ENCODE measurements at regions not wholly inside any gene's neighbourhood (a gene's known extent, or its start where the extent isn't known, plus 50 kb on each side); places are given as distances from the start of the nearest gene placed in this dataset.

DNA sequence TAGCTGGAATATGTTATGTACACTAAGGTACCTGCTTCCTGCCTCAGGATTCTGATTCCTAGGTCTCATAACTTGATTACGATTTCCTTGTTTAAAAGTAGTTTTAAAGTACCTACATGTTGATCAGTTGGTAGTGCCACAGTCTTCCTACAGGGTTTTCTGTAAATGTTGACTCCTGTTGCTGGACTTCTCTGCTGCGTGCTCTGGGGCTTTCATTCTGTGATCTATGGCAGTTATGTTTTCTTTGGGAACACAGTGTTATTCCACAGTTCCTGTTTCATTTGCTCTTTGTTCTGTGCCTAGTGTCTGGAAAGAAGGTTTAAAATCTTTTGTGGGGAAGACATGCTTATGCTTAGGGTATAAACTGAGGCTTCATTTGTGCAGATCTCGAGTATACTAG lies 343.5 kb downstream of the PLK2 start:
- BruUV-seq (replicated peaks) = no TSS peak
- DNase-seq = no peak
- H3K9me3 ChIP-seq = no peaks in the 10 kb centered on the region
- peaks cover 11% of the 10 kb centered on the region for H3K4me1 ChIP-seq
- no peaks in the 10 kb centered on the region for H3K36me3 ChIP-seq (ENCODE audit: control insufficient read depth, insufficient read depth, low read length)
- H3K4me3 ChIP-seq (ENCODE audit: low read depth, low read length) = no peak overlapping the region
- POLR2A ChIA-PET = no interaction called here
- Mint-ChIP-seq H3K36me3 (ENCODE audit: insufficient read depth, unreplicated experiment) (no peaks in the 10 kb centered on the region), H3K27ac (ENCODE audit: unreplicated experiment) (no peak overlapping the region), H3K4me3 (ENCODE audit: unreplicated experiment) (no peak overlapping the region), H3K9me3 (ENCODE audit: unreplicated experiment) (peaks cover 6% of the 10 kb centered on the region), H3K27me3 (ENCODE audit: insufficient read depth, unreplicated experiment) (no peaks in the 10 kb centered on the region), H3K4me1 (ENCODE audit: low read depth, unreplicated experiment) (peaks cover 13% of the 10 kb centered on the region)
- intact Hi-C loops (cut with micrococcal nuclease; ENCODE audit: unreplicated experiment) = no loop called here
- TF ChIP-seq, protein P1, sequence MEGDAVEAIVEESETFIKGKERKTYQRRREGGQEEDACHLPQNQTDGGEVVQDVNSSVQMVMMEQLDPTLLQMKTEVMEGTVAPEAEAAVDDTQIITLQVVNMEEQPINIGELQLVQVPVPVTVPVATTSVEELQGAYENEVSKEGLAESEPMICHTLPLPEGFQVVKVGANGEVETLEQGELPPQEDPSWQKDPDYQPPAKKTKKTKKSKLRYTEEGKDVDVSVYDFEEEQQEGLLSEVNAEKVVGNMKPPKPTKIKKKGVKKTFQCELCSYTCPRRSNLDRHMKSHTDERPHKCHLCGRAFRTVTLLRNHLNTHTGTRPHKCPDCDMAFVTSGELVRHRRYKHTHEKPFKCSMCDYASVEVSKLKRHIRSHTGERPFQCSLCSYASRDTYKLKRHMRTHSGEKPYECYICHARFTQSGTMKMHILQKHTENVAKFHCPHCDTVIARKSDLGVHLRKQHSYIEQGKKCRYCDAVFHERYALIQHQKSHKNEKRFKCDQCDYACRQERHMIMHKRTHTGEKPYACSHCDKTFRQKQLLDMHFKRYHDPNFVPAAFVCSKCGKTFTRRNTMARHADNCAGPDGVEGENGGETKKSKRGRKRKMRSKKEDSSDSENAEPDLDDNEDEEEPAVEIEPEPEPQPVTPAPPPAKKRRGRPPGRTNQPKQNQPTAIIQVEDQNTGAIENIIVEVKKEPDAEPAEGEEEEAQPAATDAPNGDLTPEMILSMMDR (IDR thresholded peaks at IDR 0.05; ENCODE audit: insufficient read depth in 1 of 2, low read depth in 1 of 2, low read length in 1 of 2, severe bottlenecking in 1 of 2, unreplicated experiment in 1 of 2) = no peak
- H3K27me3 ChIP-seq (replicated peaks; ENCODE audit: control insufficient read depth, insufficient read depth, low read length) = no peaks in the 10 kb centered on the region
- CTCF ChIA-PET = no interaction called here

DNA sequence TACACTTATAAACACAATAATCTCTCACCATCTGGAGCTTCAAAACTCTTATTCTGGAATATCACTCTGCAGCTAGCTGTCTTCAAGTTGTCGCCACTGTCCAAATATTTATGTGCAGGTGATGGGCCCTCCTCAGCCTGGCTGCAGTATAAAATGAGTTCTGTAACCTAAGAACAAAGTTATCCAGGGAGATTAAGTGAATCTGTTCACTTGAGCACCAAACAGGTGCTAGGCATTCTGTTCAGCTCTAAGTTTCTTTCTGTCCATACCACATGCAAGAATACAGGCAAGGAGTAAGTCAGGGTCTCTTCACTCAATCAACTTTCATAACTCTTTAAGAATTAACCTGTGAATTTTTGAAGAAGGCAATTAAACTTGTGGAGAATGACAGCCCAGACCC lies 344.1 kb downstream of the PLK2 start:
- H3K27ac Mint-ChIP-seq (ENCODE audit: unreplicated experiment) = no peak overlapping the region
- ChIA-PET POLR2A (no interaction called here), CTCF (no interaction called here)
- H3K36me3 Mint-ChIP-seq (ENCODE audit: insufficient read depth, unreplicated experiment) = no peaks in the 10 kb centered on the region
- H3K9me3 Mint-ChIP-seq (ENCODE audit: unreplicated experiment) = peaks cover 6% of the 10 kb centered on the region
- intact Hi-C loops (cut with micrococcal nuclease; ENCODE audit: unreplicated experiment) = no loop called here
- TF ChIP-seq, protein P1 (IDR thresholded peaks at IDR 0.05; ENCODE audit: insufficient read depth in 1 of 2, low read depth in 1 of 2, low read length in 1 of 2, severe bottlenecking in 1 of 2, unreplicated experiment in 1 of 2) = no peak
- no peaks in the 10 kb centered on the region for H3K27me3 Mint-ChIP-seq (ENCODE audit: insufficient read depth, unreplicated experiment)
- peaks cover 13% of the 10 kb centered on the region for H3K4me1 Mint-ChIP-seq (ENCODE audit: low read depth, unreplicated experiment)
- Histone ChIP-seq H3K4me3 (ENCODE audit: low read depth, low read length) (no peak overlapping the region), H3K27me3 (replicated peaks; ENCODE audit: control insufficient read depth, insufficient read depth, low read length) (no peaks in the 10 kb centered on the region), H3K36me3 (ENCODE audit: control insufficient read depth, insufficient read depth, low read length) (no peaks in the 10 kb centered on the region), H3K4me1 (peaks cover 11% of the 10 kb centered on the region), H3K9me3 (no peaks in the 10 kb centered on the region)
- H3K4me3 Mint-ChIP-seq (ENCODE audit: unreplicated experiment) = no peak overlapping the region
- BruUV-seq (replicated peaks) = no TSS peak
- no peak for DNase-seq

DNA sequence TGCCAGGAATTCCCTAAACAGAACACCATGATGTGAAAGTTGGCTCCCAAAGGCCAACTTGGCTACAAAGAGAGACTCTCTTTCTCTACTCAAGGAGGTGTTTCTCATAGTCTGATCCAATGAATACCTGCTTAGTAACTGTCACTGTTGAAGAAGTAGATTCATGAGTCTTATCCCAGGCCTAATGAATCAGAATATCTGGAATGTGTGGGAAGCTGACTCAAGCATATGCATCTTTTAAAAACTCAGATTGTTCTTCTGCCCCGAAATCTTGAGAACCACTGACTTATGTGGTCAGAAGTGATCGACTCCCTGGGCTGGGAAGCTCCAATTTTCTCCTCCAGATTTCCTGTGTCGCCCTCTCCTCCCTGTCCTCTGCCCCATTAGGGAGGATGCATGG lies 345.6 kb downstream of the PLK2 start:
- Histone ChIP-seq H3K27me3 (replicated peaks; ENCODE audit: control insufficient read depth, insufficient read depth, low read length) (no peaks in the 10 kb centered on the region), H3K4me1 (peaks cover 11% of the 10 kb centered on the region), H3K4me3 (ENCODE audit: low read depth, low read length) (no peak overlapping the region), H3K36me3 (ENCODE audit: control insufficient read depth, insufficient read depth, low read length) (no peaks in the 10 kb centered on the region), H3K9me3 (no peaks in the 10 kb centered on the region)
- BruUV-seq (replicated peaks) = no TSS peak
- Mint-ChIP-seq H3K4me1 (ENCODE audit: low read depth, unreplicated experiment) (peaks cover 13% of the 10 kb centered on the region), H3K9me3 (ENCODE audit: unreplicated experiment) (peaks cover 6% of the 10 kb centered on the region), H3K27ac (ENCODE audit: unreplicated experiment) (no peak overlapping the region), H3K4me3 (ENCODE audit: unreplicated experiment) (no peak overlapping the region), H3K36me3 (ENCODE audit: insufficient read depth, unreplicated experiment) (no peaks in the 10 kb centered on the region), H3K27me3 (ENCODE audit: insufficient read depth, unreplicated experiment) (no peaks in the 10 kb centered on the region)
- intact Hi-C loops (cut with micrococcal nuclease; ENCODE audit: unreplicated experiment) = no loop called here
- POLR2A ChIA-PET = no interaction called here
- no peak for DNase-seq
- CTCF ChIA-PET = interaction anchor here (0.6 kb wide), 1 partner anchor 159 kb away, joined by 7 read pairs; no protein-coding TSS in a partner anchor
- TF ChIP-seq, protein P1 (IDR thresholded peaks at IDR 0.05; ENCODE audit: insufficient read depth in 1 of 2, low read depth in 1 of 2, low read length in 1 of 2, severe bottlenecking in 1 of 2, unreplicated experiment in 1 of 2) = no peak
